Trophoblast cell (in vitro differentiated cells and primary cell): ENCODE measurements at regions not wholly inside any gene's neighbourhood (a gene's known extent, or its start where the extent isn't known, plus 50 kb on each side); places are given as distances from the start of the nearest gene placed in this dataset.

Source experiments
- DNase-seq, 2 donors: peaks; one replicate each; pipeline ENCODE4 v3.0.0-alpha.2; 2016
- H2AFZ ChIP-seq: 2 replicates; pipeline ENCODE4 v1.6.1; 2013; ENCODE audit warnings: low read length, moderate library complexity, mild to moderate bottlenecking; ENCODE audit not compliant: insufficient read depth, poor library complexity
- H2AK5ac ChIP-seq: 2 replicates; pipeline ENCODE4 v1.6.1; 2013; ENCODE audit warnings: mild to moderate bottlenecking, low read length
- H2BK120ac ChIP-seq: 2 replicates; pipeline ENCODE4 v1.6.1; 2013; ENCODE audit warnings: low read length, mild to moderate bottlenecking, moderate library complexity; ENCODE audit not compliant: insufficient read depth, poor library complexity
- H2BK12ac ChIP-seq: 2 replicates; pipeline ENCODE4 v1.6.1; 2013; ENCODE audit warnings: mild to moderate bottlenecking, low read length, moderate library complexity
- H2BK5ac ChIP-seq: 2 replicates; pipeline ENCODE4 v1.6.1; 2013; ENCODE audit warnings: low read length, low read depth, moderate library complexity, mild to moderate bottlenecking; ENCODE audit not compliant: poor library complexity
- H3K14ac ChIP-seq: 2 replicates; pipeline ENCODE4 v1.6.1; 2013; ENCODE audit warnings: mild to moderate bottlenecking, low read length
- H3K18ac ChIP-seq: 2 replicates; pipeline ENCODE4 v1.6.1; 2013; ENCODE audit warnings: mild to moderate bottlenecking, low read length
- H3K23ac ChIP-seq: 2 replicates; pipeline ENCODE4 v1.6.1; 2013; ENCODE audit warnings: low read length
- H3K27ac ChIP-seq: 2 replicates; pipeline ENCODE4 v1.5.1; 2013; ENCODE audit warnings: low read depth, mild to moderate bottlenecking, inconsistent platforms, low read length, moderate library complexity
- H3K27me3 ChIP-seq: 2 replicates; pipeline ENCODE4 v1.6.1; 2013; ENCODE audit warnings: inconsistent platforms, mild to moderate bottlenecking, low read length, moderate library complexity; ENCODE audit not compliant: insufficient read depth
- H3K36me3 ChIP-seq, 2 experiments: 1 replicate in 1 of 2; 2 replicates in 1 of 2; pipeline ENCODE4 v1.6.1; 2013; ENCODE audit warnings: low read length in 2 of 2, mild to moderate bottlenecking in 2 of 2, moderate library complexity in 1 of 2; ENCODE audit not compliant: insufficient read depth in 2 of 2, control insufficient read depth in 1 of 2
- H3K4ac ChIP-seq: 2 replicates; pipeline ENCODE4 v1.6.1; 2013; ENCODE audit warnings: low read depth, mild to moderate bottlenecking, low read length, moderate library complexity
- H3K4me1 ChIP-seq, 2 experiments: 1 replicate in 1 of 2; 2 replicates in 1 of 2; pipeline ENCODE4 v1.6.1; 2013; ENCODE audit warnings: low read length in 2 of 2, mild to moderate bottlenecking in 2 of 2, moderate library complexity in 1 of 2; ENCODE audit not compliant: insufficient read depth in 2 of 2, control insufficient read depth in 1 of 2
- H3K4me2 ChIP-seq: 2 replicates; pipeline ENCODE4 v1.6.1; 2013; ENCODE audit warnings: inconsistent platforms, mild to moderate bottlenecking, low read length, moderate library complexity
- H3K4me3 ChIP-seq: 2 replicates; pipeline ENCODE4 v1.5.1; 2013; ENCODE audit warnings: mild to moderate bottlenecking, low read depth, low read length, inconsistent platforms
- H3K79me1 ChIP-seq: one replicate; pipeline ENCODE4 v1.6.1; 2013; ENCODE audit warnings: low read length
- H3K79me2 ChIP-seq: 2 replicates; pipeline ENCODE4 v1.6.1; 2013; ENCODE audit warnings: low read length, mild to moderate bottlenecking; ENCODE audit not compliant: control insufficient read depth, insufficient read depth, poor library complexity
- H3K9ac ChIP-seq: 2 replicates; pipeline ENCODE4 v1.6.1; 2013; ENCODE audit warnings: mild to moderate bottlenecking, low read length
- H3K9me3 ChIP-seq: 2 replicates; pipeline ENCODE4 v1.6.1; 2013; ENCODE audit warnings: low read depth, mild to moderate bottlenecking, control low read depth, inconsistent platforms, low read length; ENCODE audit not compliant: insufficient read depth
- H4K12ac ChIP-seq: 2 replicates; pipeline ENCODE4 v1.6.1; 2013; ENCODE audit warnings: low read depth, mild to moderate bottlenecking, low read length, moderate library complexity
- H4K8ac ChIP-seq: 2 replicates; pipeline ENCODE4 v1.6.1; 2013; ENCODE audit warnings: low read depth, mild to moderate bottlenecking, low read length, moderate library complexity
- H4K91ac ChIP-seq: one replicate; pipeline ENCODE4 v1.6.1; 2013; ENCODE audit warnings: low read depth, mild to moderate bottlenecking, low read length, moderate library complexity
- WGBS: extraction: QIAGEN DNeasy Blood & Tissue Kit; methylation state at CpG from one replicate; pipeline ENCODE4 v1.1.7; 2013; ENCODE audit warnings: missing lambda C conversion rate; ENCODE audit not compliant: insufficient read length, insufficient coverage; ENCODE audit errors: extremely low coverage; 5-methylcytosine and 5-hydroxymethylcytosine counted together

DNA sequence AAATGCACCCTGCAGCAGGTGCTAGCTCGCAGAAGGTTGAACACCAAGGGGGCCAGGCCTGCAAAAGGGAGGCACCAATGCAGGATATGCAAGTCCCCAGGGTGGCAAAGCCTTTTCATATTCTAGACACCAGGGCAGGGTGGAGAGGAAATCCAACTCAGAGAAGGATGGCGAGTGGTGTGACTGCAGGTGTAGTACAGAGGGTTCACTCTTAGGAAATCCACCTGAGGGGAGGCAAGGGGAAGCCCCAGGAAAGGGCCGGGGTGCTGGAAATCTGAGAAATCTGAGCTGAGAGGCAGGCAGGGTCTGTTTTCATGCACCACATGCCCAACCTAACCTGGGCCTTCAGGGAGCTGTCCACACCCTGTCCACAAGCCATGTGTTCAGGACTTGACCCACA is 163.2 kb upstream of the CTTNBP2NL start:
- Histone ChIP-seq H3K27me3 (no peaks in the 10 kb centered on the region), H2BK5ac (no peak overlapping the region), H3K14ac (no peak overlapping the region), H4K8ac (no peak overlapping the region), H3K23ac (no peak overlapping the region), H4K91ac (no peak overlapping the region), H2BK120ac (no peak overlapping the region), H3K79me1 (no peaks in the 10 kb centered on the region), H3K9me3 (no peaks in the 10 kb centered on the region), H3K18ac (no peak overlapping the region), H3K9ac (no peak overlapping the region), H3K79me2 (no peaks in the 10 kb centered on the region), H2AK5ac (no peak overlapping the region), H3K4me1 (no peaks in the 10 kb centered on the region), H4K12ac (no peak overlapping the region), H3K27ac (no peak overlapping the region), H3K4ac (no peak overlapping the region), H2AFZ (no peak overlapping the region), H3K4me2 (no peak overlapping the region), H2BK12ac (no peak overlapping the region), H3K36me3 (no peaks in the 10 kb centered on the region), H3K4me3 (no peak overlapping the region)
- WGBS: no CpG with 5 or more reads among the region's 3 CpGs
- DNase-seq: no peak

DNA sequence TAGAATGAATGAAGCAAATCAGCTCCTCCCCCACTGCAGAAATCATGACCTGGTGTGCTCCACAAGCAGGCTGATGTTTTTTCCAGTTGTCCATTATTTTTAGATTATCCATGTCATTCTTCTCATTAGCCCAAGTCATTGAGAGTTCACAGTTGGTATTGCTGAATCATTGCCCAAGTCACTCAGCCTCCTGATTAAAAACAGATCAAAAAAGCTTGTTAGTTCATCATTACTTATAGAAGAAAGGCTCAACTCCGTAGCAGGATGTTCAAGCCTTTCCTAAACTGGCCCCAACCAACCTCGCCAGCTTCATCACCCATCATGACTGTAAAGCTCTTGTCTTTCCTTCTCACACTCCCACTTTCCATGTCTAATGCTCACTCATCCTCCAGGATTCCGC is 161.3 kb upstream of the CTTNBP2NL start:
- no peaks in the 10 kb centered on the region for H3K27me3 ChIP-seq

DNA sequence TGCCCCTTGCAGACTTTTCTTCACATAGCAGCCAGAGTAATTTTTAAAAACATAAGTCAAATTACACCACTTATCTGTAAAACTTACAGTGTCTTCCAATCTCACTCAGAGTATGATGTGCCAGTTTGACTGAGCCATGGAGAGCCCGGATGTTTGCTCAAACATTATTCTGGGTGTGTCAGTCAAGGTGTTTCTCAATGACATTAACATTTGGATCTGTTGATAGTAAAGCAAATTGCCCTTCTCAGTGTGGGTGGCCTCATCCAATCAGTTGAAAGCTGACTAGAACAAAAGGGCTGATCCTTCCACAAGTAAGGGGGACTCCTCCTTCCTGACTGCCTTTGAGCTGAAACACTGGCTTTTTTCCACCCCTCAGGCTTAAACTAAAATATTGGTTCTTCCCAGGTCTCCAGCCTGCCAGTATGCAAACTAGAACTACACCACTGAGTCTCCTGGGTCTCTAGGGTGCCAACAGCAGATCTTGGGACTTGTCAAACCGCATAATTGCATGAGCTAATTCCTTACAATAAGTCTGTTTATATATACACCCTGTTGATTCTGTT is 157.9 kb upstream of the CTTNBP2NL start:
- no peak overlapping the region for H2BK12ac ChIP-seq
- H3K4ac ChIP-seq: no peak overlapping the region
- H3K36me3 ChIP-seq: no peaks in the 10 kb centered on the region
- no peak overlapping the region for H2AK5ac ChIP-seq
- H3K14ac ChIP-seq: no peak overlapping the region
- H4K91ac ChIP-seq: no peak overlapping the region
- H3K27me3 ChIP-seq: no peaks in the 10 kb centered on the region
- H2AFZ ChIP-seq: no peak overlapping the region
- H3K27ac ChIP-seq: no peak overlapping the region
- H3K4me1 ChIP-seq: no peaks in the 10 kb centered on the region
- H3K79me2 ChIP-seq: no peaks in the 10 kb centered on the region
- H2BK5ac ChIP-seq: no peak overlapping the region
- no peak overlapping the region for H3K9ac ChIP-seq
- H4K8ac ChIP-seq: no peak overlapping the region
- no peak overlapping the region for H2BK120ac ChIP-seq
- H4K12ac ChIP-seq: no peak overlapping the region
- no peak overlapping the region for H3K23ac ChIP-seq
- H3K79me1 ChIP-seq: no peaks in the 10 kb centered on the region
- H3K18ac ChIP-seq: no peak overlapping the region
- H3K9me3 ChIP-seq: peaks cover 2% of the 10 kb centered on the region
- WGBS: no CpG with 5 or more reads among the region's 2 CpGs
- no peak overlapping the region for H3K4me2 ChIP-seq
- no peak for DNase-seq
- no peak overlapping the region for H3K4me3 ChIP-seq

More for the DNA sequence above, 161.3 kb upstream of the CTTNBP2NL start:
- H3K18ac ChIP-seq: no peak overlapping the region
- H3K9ac ChIP-seq: no peak overlapping the region
- no peak overlapping the region for H3K4ac ChIP-seq
- no peak for DNase-seq
- H3K79me2 ChIP-seq: no peaks in the 10 kb centered on the region
- no peak overlapping the region for H2BK12ac ChIP-seq
- no peak overlapping the region for H2BK5ac ChIP-seq
- no peak overlapping the region for H4K8ac ChIP-seq
- H3K9me3 ChIP-seq: no peaks in the 10 kb centered on the region
- H3K4me1 ChIP-seq: no peaks in the 10 kb centered on the region
- no peak overlapping the region for H2BK120ac ChIP-seq
- H3K23ac ChIP-seq: no peak overlapping the region
- no peak overlapping the region for H3K4me2 ChIP-seq
- H3K27ac ChIP-seq: no peak overlapping the region
- no peak overlapping the region for H3K4me3 ChIP-seq
- no CpG with 5 or more reads among the region's 3 CpGs for WGBS
- no peaks in the 10 kb centered on the region for H3K79me1 ChIP-seq
- no peak overlapping the region for H2AK5ac ChIP-seq
- H3K36me3 ChIP-seq: no peaks in the 10 kb centered on the region
- H3K14ac ChIP-seq: no peak overlapping the region
- no peak overlapping the region for H4K12ac ChIP-seq
- no peak overlapping the region for H2AFZ ChIP-seq
- no peak overlapping the region for H4K91ac ChIP-seq

DNA sequence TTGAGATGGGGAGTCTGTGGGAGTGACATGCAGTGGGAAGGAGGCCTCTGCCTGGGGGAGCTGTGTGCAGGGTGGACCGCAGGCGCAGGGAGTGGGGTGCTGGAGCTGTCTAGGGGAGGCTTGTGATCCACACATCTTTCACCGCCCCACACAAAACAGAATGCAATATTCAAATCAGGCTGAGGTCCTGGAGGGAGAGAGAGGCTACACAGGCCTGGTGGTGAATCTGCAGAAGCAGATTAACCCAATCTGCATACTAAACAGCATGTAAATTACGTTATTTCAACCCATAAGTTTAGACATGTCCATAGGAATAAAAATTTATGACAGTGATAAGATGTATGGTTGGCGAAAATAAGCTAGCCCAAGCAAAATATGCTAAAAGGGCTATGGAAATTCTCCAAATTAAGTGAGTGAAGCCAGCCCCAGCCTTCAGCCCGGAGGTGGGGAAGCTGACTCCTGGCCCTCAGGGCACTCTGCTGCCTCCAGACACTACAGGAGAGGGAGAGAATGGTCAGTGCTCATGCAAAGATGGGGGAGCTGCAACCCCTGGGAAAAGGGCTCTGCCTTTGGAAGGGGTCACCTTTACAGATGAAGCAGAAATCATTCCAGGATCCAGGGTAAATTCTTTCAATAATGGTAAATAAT is 156.2 kb upstream of the CTTNBP2NL start:
- H3K9me3 ChIP-seq: peaks cover 2% of the 10 kb centered on the region

More for the DNA sequence above, 156.2 kb upstream of the CTTNBP2NL start:
- no peak overlapping the region for H3K27ac ChIP-seq
- no peaks in the 10 kb centered on the region for H3K36me3 ChIP-seq
- no peak overlapping the region for H2BK12ac ChIP-seq
- no CpG with 5 or more reads among the region's 6 CpGs for WGBS
- H3K9ac ChIP-seq: no peak overlapping the region
- no peaks in the 10 kb centered on the region for H3K79me2 ChIP-seq
- no peak overlapping the region for H3K23ac ChIP-seq
- H3K4me3 ChIP-seq: no peak overlapping the region
- no peak overlapping the region for H4K8ac ChIP-seq
- H4K12ac ChIP-seq: no peak overlapping the region
- no peak overlapping the region for H2AK5ac ChIP-seq
- no peak overlapping the region for H2BK5ac ChIP-seq
- no peak overlapping the region for H3K14ac ChIP-seq
- no peak overlapping the region for H2BK120ac ChIP-seq
- no peaks in the 10 kb centered on the region for H3K4me1 ChIP-seq
- H3K79me1 ChIP-seq: no peaks in the 10 kb centered on the region
- DNase-seq: no peak
- H3K27me3 ChIP-seq: no peaks in the 10 kb centered on the region
- no peak overlapping the region for H3K4ac ChIP-seq
- H2AFZ ChIP-seq: no peak overlapping the region
- no peak overlapping the region for H3K18ac ChIP-seq
- no peak overlapping the region for H3K4me2 ChIP-seq
- no peak overlapping the region for H4K91ac ChIP-seq
